Breast epithelium (tissue), 3 donors: ENCODE measurements at regions not wholly inside any gene's neighbourhood (a gene's known extent, or its start where the extent isn't known, plus 50 kb on each side); places are given as distances from the start of the nearest gene placed in this dataset.

ENCODE experiments used
- CTCF ChIP-seq, 3 donors: fragments of 450-650 bp; IDR thresholded peaks; one replicate each; pipeline ENCODE4 v1.5.1; 2016 to 2017; ENCODE audit warnings: antibody characterized with exemption in 3 of 3, mild to moderate bottlenecking in 3 of 3, moderate library complexity in 3 of 3
- POLR2A ChIP-seq: fragments of 450-650 bp; IDR thresholded peaks from one replicate; pipeline ENCODE4 v1.6.1; 2016; ENCODE audit warnings: antibody characterized with exemption, mild to moderate bottlenecking, moderate library complexity
- POLR2AphosphoS5 ChIP-seq, 3 donors: sonication (generic); formaldehyde crosslinking; IDR thresholded peaks; one replicate each; pipeline ENCODE4 v1.6.1; 2017; ENCODE audit warnings: antibody characterized with exemption in 3 of 3

- TF ChIP-seq POLR2A (no peak), CTCF (IDR thresholded peaks at IDR 0.05) (no peak), POLR2AphosphoS5 (IDR thresholded peaks at IDR 0.05) (no peak)
These were observed 196.0 kb upstream of the PAPPA start for GRCh38 chr9:115957585-115957984.
